Stomach smooth muscle (tissue), 2 donors: ENCODE measurements at regions not wholly inside any gene's neighbourhood (a gene's known extent, or its start where the extent isn't known, plus 50 kb on each side); places are given as distances from the start of the nearest gene placed in this dataset.

Experiments used
- H3K27ac ChIP-seq: one replicate; pipeline ENCODE4 v1.7.0; 2013; ENCODE audit warnings: mild to moderate bottlenecking, low read length, inconsistent platforms
- H3K27me3 ChIP-seq, 2 donors: one replicate each; pipeline ENCODE4 v1.7.0; 2013; ENCODE audit warnings: low read length in 2 of 2; ENCODE audit not compliant: insufficient read depth in 2 of 2, control insufficient read depth in 1 of 2
- H3K36me3 ChIP-seq, 2 donors: one replicate each; pipeline ENCODE4 v1.7.0; 2013; ENCODE audit warnings: low read length in 2 of 2; ENCODE audit not compliant: control insufficient read depth in 2 of 2, insufficient read depth in 2 of 2
- H3K4me1 ChIP-seq: one replicate; pipeline ENCODE4 v1.7.0; 2013; ENCODE audit warnings: low read length; ENCODE audit not compliant: control insufficient read depth, insufficient read depth
- H3K4me3 ChIP-seq, 2 donors: one replicate each; pipeline ENCODE4 v1.7.0; 2013; ENCODE audit warnings: low read length in 2 of 2
- H3K9ac ChIP-seq, 2 donors: one replicate each; pipeline ENCODE4 v1.7.0; 2013; ENCODE audit warnings: low read length in 2 of 2, mild to moderate bottlenecking in 1 of 2
- H3K9me3 ChIP-seq, 2 donors: one replicate each; pipeline ENCODE4 v1.7.0; 2013; ENCODE audit warnings: low read length in 2 of 2; ENCODE audit not compliant: control insufficient read depth in 2 of 2
- donor health status: healthy.
- donor health status: Pancreatic carcinoma.

DNA sequence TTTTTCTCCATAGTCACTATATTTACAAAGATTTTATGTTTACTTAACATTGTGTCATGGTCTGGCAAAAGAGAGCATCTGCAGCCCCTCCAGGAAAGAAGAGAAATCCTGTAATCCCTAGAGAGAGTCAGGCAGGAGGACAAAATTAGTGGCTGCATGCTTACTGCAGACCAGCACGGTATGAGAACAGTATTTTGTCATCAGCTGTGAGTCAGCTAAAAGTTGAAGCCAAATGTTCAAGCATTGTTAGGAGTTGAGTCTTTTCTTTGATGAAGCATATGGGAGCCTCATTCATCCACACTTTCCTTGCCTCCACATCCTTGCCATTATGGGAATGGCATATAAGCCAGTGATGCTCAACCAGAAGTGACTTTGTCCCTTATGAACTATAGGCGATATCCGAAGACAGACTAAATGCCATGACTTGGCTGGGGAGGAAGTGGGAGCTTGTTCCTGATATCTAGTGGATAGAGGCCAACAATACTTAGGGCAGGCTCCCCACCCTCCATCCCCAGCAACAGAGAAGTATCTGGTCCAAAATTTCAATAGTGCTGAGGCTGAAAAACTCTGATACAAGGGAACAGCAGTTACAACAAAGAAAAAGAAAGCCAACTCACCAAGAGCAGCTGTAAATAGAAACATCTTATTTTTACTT lies 112.0 kb upstream of the OR5AK2 start:
- Histone ChIP-seq H3K27ac (no peak overlapping the region), H3K9ac (no peak overlapping the region), H3K36me3 (no peaks in the 10 kb centered on the region), H3K4me3 (no peak overlapping the region), H3K9me3 (no peaks in the 10 kb centered on the region), H3K27me3 (no peaks in the 10 kb centered on the region), H3K4me1 (no peaks in the 10 kb centered on the region)

GRCh38 chr11:56855217-56855616 lies 106.7 kb upstream of the OR9G4 start:
- H3K27ac ChIP-seq = no peak overlapping the region
- no peaks in the 10 kb centered on the region for H3K9me3 ChIP-seq
- no peak overlapping the region for H3K9ac ChIP-seq
- no peak overlapping the region for H3K4me3 ChIP-seq
- no peaks in the 10 kb centered on the region for H3K27me3 ChIP-seq
- H3K4me1 ChIP-seq = no peaks in the 10 kb centered on the region
- no peaks in the 10 kb centered on the region for H3K36me3 ChIP-seq

- H3K27ac ChIP-seq = no peak overlapping the region
- H3K9me3 ChIP-seq = no peaks in the 10 kb centered on the region
- H3K27me3 ChIP-seq = no peaks in the 10 kb centered on the region
- H3K9ac ChIP-seq = no peak overlapping the region
- H3K4me1 ChIP-seq = no peaks in the 10 kb centered on the region
- H3K36me3 ChIP-seq = no peaks in the 10 kb centered on the region
- H3K4me3 ChIP-seq = no peak overlapping the region
Observed at GRCh38 chr11:56852131-56852530, 103.6 kb upstream of the OR9G4 start.

GRCh38 chr11:56849852-56850251 lies 101.4 kb upstream of the OR9G4 start:
- Histone ChIP-seq H3K9me3 (no peaks in the 10 kb centered on the region), H3K4me1 (no peaks in the 10 kb centered on the region), H3K27me3 (no peaks in the 10 kb centered on the region), H3K27ac (no peak overlapping the region), H3K36me3 (no peaks in the 10 kb centered on the region), H3K4me3 (no peak overlapping the region), H3K9ac (no peak overlapping the region)

DNA sequence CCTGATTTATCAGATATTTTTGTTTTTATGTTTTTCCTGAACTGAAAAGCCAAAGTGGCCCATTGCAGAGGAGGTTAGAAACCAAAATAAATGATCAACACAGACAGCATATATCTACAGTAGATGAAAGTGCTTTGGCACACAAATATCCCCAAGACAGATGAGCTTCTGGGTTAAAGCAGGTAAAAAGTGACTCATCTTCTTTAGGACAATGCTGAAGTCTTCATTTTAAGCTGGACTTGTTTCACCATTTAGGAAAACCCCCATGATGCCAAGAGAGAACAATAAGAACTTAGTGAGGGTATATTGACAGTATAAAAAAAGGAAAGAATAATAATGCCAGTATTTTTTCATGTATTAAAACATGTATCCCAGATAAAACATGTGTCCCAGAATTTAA lies 100.8 kb upstream of the OR9G4 start:
- no peak overlapping the region for H3K9ac ChIP-seq
- H3K27me3 ChIP-seq = no peaks in the 10 kb centered on the region
- no peaks in the 10 kb centered on the region for H3K9me3 ChIP-seq
- H3K4me1 ChIP-seq = no peaks in the 10 kb centered on the region
- H3K36me3 ChIP-seq = no peaks in the 10 kb centered on the region
- no peak overlapping the region for H3K27ac ChIP-seq
- no peak overlapping the region for H3K4me3 ChIP-seq

GRCh38 chr11:56848141-56848809 lies 99.8 kb upstream of the OR9G4 start:
- H3K4me1 ChIP-seq = no peaks in the 10 kb centered on the region
- H3K27ac ChIP-seq = no peak overlapping the region
- no peaks in the 10 kb centered on the region for H3K27me3 ChIP-seq
- H3K9ac ChIP-seq = no peak overlapping the region
- H3K36me3 ChIP-seq = no peaks in the 10 kb centered on the region
- no peak overlapping the region for H3K4me3 ChIP-seq
- no peaks in the 10 kb centered on the region for H3K9me3 ChIP-seq

DNA sequence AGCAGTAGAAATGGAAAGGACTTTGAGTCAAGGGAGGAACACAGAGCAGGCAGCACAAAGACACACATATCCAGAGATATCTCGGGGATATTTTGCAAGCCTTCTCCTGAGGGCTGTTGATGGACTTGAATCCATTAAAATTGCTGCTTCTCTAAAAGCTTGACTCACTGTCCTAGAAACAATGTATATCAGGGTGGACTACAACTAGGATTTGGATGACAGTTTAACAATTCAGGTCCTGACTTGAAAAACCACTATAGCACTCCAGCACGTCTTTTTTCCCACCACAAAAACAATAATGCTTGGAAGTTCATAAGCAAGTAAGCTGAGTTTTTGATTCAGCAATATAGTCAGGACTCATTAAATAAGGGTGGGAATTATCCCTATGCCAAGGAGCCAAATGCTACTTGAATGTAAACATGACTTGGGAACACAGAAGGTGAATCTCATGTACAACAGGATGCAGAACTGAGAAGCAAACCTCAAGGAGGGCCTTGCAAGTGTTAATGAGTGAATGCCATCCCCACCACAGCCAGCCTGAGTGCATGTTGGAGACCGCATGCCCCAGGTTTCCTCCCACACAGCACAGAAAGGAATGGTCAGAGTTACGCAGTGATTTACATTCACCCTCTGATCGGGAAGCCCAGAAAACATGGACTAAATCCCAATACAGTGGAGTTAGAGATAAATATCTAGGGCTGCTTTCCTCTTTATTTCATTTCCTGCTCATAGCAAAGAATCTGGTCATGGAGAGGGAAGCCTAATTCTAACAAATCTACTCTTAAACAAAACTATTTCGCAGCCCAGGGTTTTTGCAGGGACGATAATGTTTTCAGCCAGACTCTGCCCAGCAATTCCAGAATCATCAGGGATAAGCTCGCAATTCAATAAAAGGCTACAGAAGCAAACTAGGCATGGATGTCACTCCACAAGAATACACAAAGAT lies 98.4 kb upstream of the OR9G4 start:
- H3K9ac ChIP-seq = no peak overlapping the region
- H3K27ac ChIP-seq = no peak overlapping the region
- no peaks in the 10 kb centered on the region for H3K4me1 ChIP-seq
- no peaks in the 10 kb centered on the region for H3K9me3 ChIP-seq
- no peaks in the 10 kb centered on the region for H3K36me3 ChIP-seq
- peaks cover 0 to 2% of the 10 kb centered on the region in 2 donors for H3K27me3 ChIP-seq
- H3K4me3 ChIP-seq = no peak overlapping the region

DNA sequence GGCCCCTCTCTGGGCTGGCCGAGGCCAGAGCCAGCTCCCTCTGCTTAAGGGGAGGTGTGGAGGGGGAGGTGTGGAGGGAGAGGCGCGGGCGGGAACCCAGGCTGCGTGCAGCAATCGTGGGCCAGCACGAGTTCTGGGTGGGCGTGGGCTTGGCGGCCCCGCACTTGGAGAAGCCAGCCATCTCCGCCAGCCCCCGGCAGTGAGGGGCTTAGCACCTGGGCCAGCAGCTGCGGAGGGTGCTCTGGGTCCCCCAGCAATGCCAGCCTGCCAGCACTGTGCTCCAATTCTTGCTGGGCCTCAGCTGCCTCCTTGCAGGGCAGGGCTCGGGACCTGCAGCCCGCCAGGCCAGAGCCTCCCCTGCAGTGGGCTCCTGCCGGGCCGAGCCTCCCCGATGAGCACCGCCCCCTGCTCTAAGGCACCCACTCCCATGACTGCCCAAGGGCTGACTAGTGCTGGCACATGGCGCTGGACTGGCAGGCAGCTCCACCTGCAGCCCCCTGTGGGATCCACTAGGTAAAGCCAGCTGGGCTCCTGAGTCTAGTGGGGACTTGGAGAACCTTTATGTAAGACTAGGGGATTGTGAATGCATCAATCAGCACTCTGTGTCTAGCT lies 96.7 kb upstream of the OR9G4 start:
- Histone ChIP-seq H3K9me3 (no peaks in the 10 kb centered on the region), H3K9ac (no peak overlapping the region), H3K4me1 (no peaks in the 10 kb centered on the region), H3K27ac (no peak overlapping the region), H3K4me3 (no peak overlapping the region), H3K27me3 (peaks cover 0 to 2% of the 10 kb centered on the region in 2 donors), H3K36me3 (no peaks in the 10 kb centered on the region)

GRCh38 chr11:56843816-56844215 lies 95.3 kb upstream of the OR9G4 start:
- H3K36me3 ChIP-seq = no peaks in the 10 kb centered on the region
- no peak overlapping the region for H3K9ac ChIP-seq

More at GRCh38 chr11:56843816-56844215, 95.3 kb upstream of the OR9G4 start:
- Histone ChIP-seq H3K4me3 (no peak overlapping the region), H3K27ac (no peak overlapping the region), H3K4me1 (no peaks in the 10 kb centered on the region), H3K27me3 (peaks cover 0 to 2% of the 10 kb centered on the region in 2 donors), H3K9me3 (no peaks in the 10 kb centered on the region)
